Stomach (tissue), 4 donors: ENCODE measurements at regions not wholly inside any gene's neighbourhood (a gene's known extent, or its start where the extent isn't known, plus 50 kb on each side); places are given as distances from the start of the nearest gene placed in this dataset.

Source experiments
- CTCF ChIP-seq, 7 experiments: fragments of 450-650 bp in 4 of 7; fragments of 200-600 bp in 3 of 7; sonication (generic) in 3 of 7; IDR thresholded peaks; one replicate each; pipeline ENCODE4 v1.5.1; 2016 to 2019; ENCODE audit warnings: antibody characterized with exemption in 7 of 7, control low read depth in 2 of 7, mild to moderate bottlenecking in 1 of 7
- POLR2AphosphoS5 ChIP-seq, 3 donors: sonication (generic); formaldehyde crosslinking; IDR thresholded peaks; one replicate each; pipeline ENCODE4 v1.6.1; 2016; ENCODE audit warnings: antibody characterized with exemption in 3 of 3

DNA sequence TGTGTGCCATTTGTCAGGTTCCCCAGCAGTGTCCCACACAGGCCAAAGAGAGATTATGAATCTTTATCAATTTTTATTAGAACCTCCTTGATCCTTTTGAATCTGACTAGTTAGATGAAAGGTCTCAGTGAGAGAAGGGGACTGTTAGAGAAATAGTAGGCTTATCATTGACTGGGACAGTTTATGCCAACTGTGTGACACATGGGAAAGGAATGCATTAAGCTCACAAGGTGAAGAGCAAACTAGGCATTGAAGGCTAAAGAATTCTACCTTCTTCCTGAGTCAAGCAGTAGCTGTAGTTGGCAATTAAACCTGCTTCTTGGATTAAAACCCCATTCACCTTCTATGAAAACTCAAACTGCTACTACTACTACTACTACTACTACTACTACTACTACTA is 389.6 kb upstream of the CDH19 start:
- TF ChIP-seq CTCF (IDR thresholded peaks at IDR 0.05), result no peak
- no peak for TF ChIP-seq POLR2AphosphoS5 (IDR thresholded peaks at IDR 0.05)
